Upper lobe of right lung (tissue), 1 donor: ENCODE measurements at regions not wholly inside any gene's neighbourhood (a gene's known extent, or its start where the extent isn't known, plus 50 kb on each side); places are given as distances from the start of the nearest gene placed in this dataset.

Experiments used
- ATAC-seq: fragments of 200-7000 bp; cut with Tn5 transposase; one replicate; pipeline ENCODE4 v1.9.1; 2020; ENCODE audit warnings: mild to moderate bottlenecking, moderate library complexity
- DNase-seq: peaks from one replicate; pipeline ENCODE4 v3.0.0-alpha.2; 2020
- H3K27ac ChIP-seq: fragments of 200-600 bp; one replicate; pipeline ENCODE4 v1.8.0; 2022
- H3K27me3 ChIP-seq: fragments of 200-600 bp; one replicate; pipeline ENCODE4 v1.8.0; 2022; ENCODE audit warnings: mild to moderate bottlenecking
- H3K36me3 ChIP-seq: fragments of 200-600 bp; one replicate; pipeline ENCODE4 v1.8.0; 2022
- H3K4me1 ChIP-seq: fragments of 200-600 bp; one replicate; pipeline ENCODE4 v1.8.0; 2022
- H3K4me3 ChIP-seq: fragments of 200-600 bp; one replicate; pipeline ENCODE4 v1.8.0; 2022; ENCODE audit warnings: mild to moderate bottlenecking
- H3K9me3 ChIP-seq: fragments of 200-600 bp; one replicate; pipeline ENCODE4 v1.8.0; 2022
- CTCF ChIP-seq: fragments of 200-600 bp; IDR thresholded peaks from one replicate; pipeline ENCODE4 v1.8.0; 2022; ENCODE audit warnings: antibody characterized with exemption
- intact Hi-C: fragments of 100-400 bp; cut with DNase I; formaldehyde crosslinking; loops from one replicate; pipeline ENCODE4 v1.11.0; 2022
- donor health status: DM: no; HTN: yes; CAD: no; lungs with severe emphysema.

GRCh38 chr18:70386582-70386981 lies 97.7 kb downstream of the SOCS6 start:
- no peak for ATAC-seq
- TF ChIP-seq CTCF: no peak
- H3K4me1 ChIP-seq: no peaks in the 10 kb centered on the region

GRCh38 chr18:70385474-70385873 lies 96.6 kb downstream of the SOCS6 start:
- Histone ChIP-seq H3K4me3 (no peak overlapping the region), H3K36me3 (no peaks in the 10 kb centered on the region), H3K27ac (no peak overlapping the region), H3K27me3 (no peaks in the 10 kb centered on the region), H3K9me3 (no peaks in the 10 kb centered on the region), H3K4me1 (no peaks in the 10 kb centered on the region)
- no peak for TF ChIP-seq CTCF
- intact Hi-C loops: no loop called here
- ATAC-seq (no peak), DNase-seq (no peak)

More at GRCh38 chr18:70386582-70386981, 97.7 kb downstream of the SOCS6 start:
- Histone ChIP-seq H3K27me3 (no peaks in the 10 kb centered on the region), H3K27ac (no peak overlapping the region), H3K4me3 (no peak overlapping the region), H3K9me3 (no peaks in the 10 kb centered on the region), H3K36me3 (no peaks in the 10 kb centered on the region)
- no peak for DNase-seq
- intact Hi-C loops: no loop called here

- H3K27ac ChIP-seq: no peak overlapping the region
- no peak for TF ChIP-seq CTCF
- DNase-seq (no peak), ATAC-seq (no peak)
- H3K9me3 ChIP-seq: no peaks in the 10 kb centered on the region
- H3K36me3 ChIP-seq: no peaks in the 10 kb centered on the region
- no peak overlapping the region for H3K4me3 ChIP-seq
- intact Hi-C loops: no loop called here
- no peaks in the 10 kb centered on the region for H3K27me3 ChIP-seq
- H3K4me1 ChIP-seq: no peaks in the 10 kb centered on the region
Observed at GRCh38 chr18:70384181-70384790, 95.4 kb downstream of the SOCS6 start.

- Histone ChIP-seq H3K27ac (no peak overlapping the region), H3K4me1 (no peaks in the 10 kb centered on the region), H3K4me3 (no peak overlapping the region), H3K9me3 (no peaks in the 10 kb centered on the region), H3K36me3 (no peaks in the 10 kb centered on the region), H3K27me3 (no peaks in the 10 kb centered on the region)
- no peak for TF ChIP-seq CTCF
- DNase-seq: no peak
- intact Hi-C loops: no loop called here
- ATAC-seq: no peak
Observed at GRCh38 chr18:70382992-70383717, 94.3 kb downstream of the SOCS6 start.

GRCh38 chr18:70382017-70382416 lies 93.2 kb downstream of the SOCS6 start:
- ATAC-seq: peak; percentile 79
- no peaks in the 10 kb centered on the region for H3K36me3 ChIP-seq
- H3K27ac ChIP-seq: no peak overlapping the region
- no peaks in the 10 kb centered on the region for H3K4me1 ChIP-seq
- H3K4me3 ChIP-seq: no peak overlapping the region
- intact Hi-C loops: no loop called here
- H3K9me3 ChIP-seq: no peaks in the 10 kb centered on the region
- no peak for TF ChIP-seq CTCF
- no peaks in the 10 kb centered on the region for H3K27me3 ChIP-seq
- DNase-seq: no peak
